HG02571 (cell line): ENCODE measurements at regions not wholly inside any gene's neighbourhood (a gene's known extent, or its start where the extent isn't known, plus 50 kb on each side); places are given as distances from the start of the nearest gene placed in this dataset.

Source experiments
- ATAC-seq: cut with Tn5 transposase; IDR thresholded peaks from one replicate; pipeline ENCODE4 v1.9.1; 2021; ENCODE audit warnings: mild to moderate bottlenecking, moderate library complexity; ENCODE audit not compliant: unreplicated experiment

GRCh38 chr3:117282566-117282965 is 573.0 kb downstream of the TUSC7 start:
- no peak for ATAC-seq

GRCh38 chr3:117285737-117286136 is 576.2 kb downstream of the TUSC7 start:
- no peak for ATAC-seq

GRCh38 chr3:117286488-117286887 is 576.9 kb downstream of the TUSC7 start:
- ATAC-seq = no peak

- no peak for ATAC-seq
Measured at GRCh38 chr3:117287602-117288001, 578.0 kb downstream of the TUSC7 start.

GRCh38 chr3:117291476-117291875 is 581.9 kb downstream of the TUSC7 start:
- no peak for ATAC-seq

GRCh38 chr3:117297065-117297464 is 587.5 kb downstream of the TUSC7 start:
- ATAC-seq = no peak

- ATAC-seq = no peak
Measured at GRCh38 chr3:117297541-117297940, 588.0 kb downstream of the TUSC7 start.

GRCh38 chr3:117298273-117298672 is 588.7 kb downstream of the TUSC7 start:
- no peak for ATAC-seq

GRCh38 chr3:117302428-117302827 is 592.8 kb downstream of the TUSC7 start:
- no peak for ATAC-seq

GRCh38 chr3:117303443-117303842 is 593.9 kb downstream of the TUSC7 start:
- ATAC-seq = no peak

- no peak for ATAC-seq
Measured at GRCh38 chr3:117304681-117305080, 595.1 kb downstream of the TUSC7 start.

- no peak for ATAC-seq
Measured at GRCh38 chr3:117305681-117306080, 596.1 kb downstream of the TUSC7 start.

- no peak for ATAC-seq
Measured at GRCh38 chr3:117306299-117306698, 596.7 kb downstream of the TUSC7 start.

- ATAC-seq = no peak
Measured at GRCh38 chr3:117308353-117308752, 598.8 kb downstream of the TUSC7 start.

- no peak for ATAC-seq
Measured at GRCh38 chr3:117308756-117309155, 599.2 kb downstream of the TUSC7 start.

GRCh38 chr3:117310536-117310935 is 601.0 kb downstream of the TUSC7 start:
- no peak for ATAC-seq

GRCh38 chr3:117314441-117315150 is 605.0 kb downstream of the TUSC7 start:
- no peak for ATAC-seq

GRCh38 chr3:117322866-117323265 is 613.3 kb downstream of the TUSC7 start:
- no peak for ATAC-seq

- no peak for ATAC-seq
Measured at GRCh38 chr3:117346901-117347300, 637.3 kb downstream of the TUSC7 start.

- no peak for ATAC-seq
Measured at GRCh38 chr3:117348884-117349283, 639.3 kb downstream of the TUSC7 start.

GRCh38 chr3:117349566-117349965 is 640.0 kb downstream of the TUSC7 start:
- ATAC-seq = no peak

GRCh38 chr3:117350371-117350770 is 640.8 kb downstream of the TUSC7 start:
- no peak for ATAC-seq

GRCh38 chr3:117355566-117355965 is 646.0 kb downstream of the TUSC7 start:
- no peak for ATAC-seq
